Adrenal gland (tissue), 5 donors: ENCODE measurements at regions not wholly inside any gene's neighbourhood (a gene's known extent, or its start where the extent isn't known, plus 50 kb on each side); places are given as distances from the start of the nearest gene placed in this dataset.

ENCODE experiments used
- POLR2A ChIP-seq, 2 donors: fragments of 450-650 bp; IDR thresholded peaks; one replicate each; pipeline ENCODE4 v1.6.1; 2017; ENCODE audit warnings: antibody characterized with exemption in 2 of 2, mild to moderate bottlenecking in 2 of 2, moderate library complexity in 1 of 2
- TF ChIP-seq, protein P1 (sequence below), 6 experiments: fragments of 450-650 bp in 4 of 6; fragments of 200-600 bp in 2 of 6; sonication (generic) in 1 of 6; IDR thresholded peaks; 1 replicate in 5 of 6; 2 replicates in 1 of 6; pipeline versions ENCODE4 v1.5.1 to v1.8.0; 2016 to 2021; ENCODE audit warnings: antibody characterized with exemption in 6 of 6, mild to moderate bottlenecking in 2 of 6, moderate library complexity in 1 of 6
- donor health status: DM: no; HTN: no; CAD: no.

DNA sequence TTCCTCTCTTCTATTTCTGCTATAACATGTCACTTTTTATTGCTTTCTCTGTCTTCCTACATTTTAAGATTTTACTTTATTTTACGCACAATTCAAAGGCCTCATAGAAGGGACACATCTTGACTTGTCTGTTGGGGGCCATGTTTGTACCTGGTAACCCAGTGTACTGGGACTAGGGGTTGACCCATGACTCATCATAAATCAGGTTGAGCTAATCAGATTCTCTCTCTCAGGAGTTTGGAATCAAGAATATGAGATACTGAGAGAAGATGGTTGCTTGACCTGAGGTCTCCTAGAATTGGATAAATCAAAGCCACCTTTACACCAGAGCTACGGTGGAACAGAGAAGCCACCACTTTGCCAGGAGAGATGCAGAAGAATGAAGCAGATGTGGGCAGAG is 153.0 kb downstream of the UXS1 start:
- no peak for TF ChIP-seq POLR2A (IDR thresholded peaks at IDR 0.05)
- TF ChIP-seq, protein P1, sequence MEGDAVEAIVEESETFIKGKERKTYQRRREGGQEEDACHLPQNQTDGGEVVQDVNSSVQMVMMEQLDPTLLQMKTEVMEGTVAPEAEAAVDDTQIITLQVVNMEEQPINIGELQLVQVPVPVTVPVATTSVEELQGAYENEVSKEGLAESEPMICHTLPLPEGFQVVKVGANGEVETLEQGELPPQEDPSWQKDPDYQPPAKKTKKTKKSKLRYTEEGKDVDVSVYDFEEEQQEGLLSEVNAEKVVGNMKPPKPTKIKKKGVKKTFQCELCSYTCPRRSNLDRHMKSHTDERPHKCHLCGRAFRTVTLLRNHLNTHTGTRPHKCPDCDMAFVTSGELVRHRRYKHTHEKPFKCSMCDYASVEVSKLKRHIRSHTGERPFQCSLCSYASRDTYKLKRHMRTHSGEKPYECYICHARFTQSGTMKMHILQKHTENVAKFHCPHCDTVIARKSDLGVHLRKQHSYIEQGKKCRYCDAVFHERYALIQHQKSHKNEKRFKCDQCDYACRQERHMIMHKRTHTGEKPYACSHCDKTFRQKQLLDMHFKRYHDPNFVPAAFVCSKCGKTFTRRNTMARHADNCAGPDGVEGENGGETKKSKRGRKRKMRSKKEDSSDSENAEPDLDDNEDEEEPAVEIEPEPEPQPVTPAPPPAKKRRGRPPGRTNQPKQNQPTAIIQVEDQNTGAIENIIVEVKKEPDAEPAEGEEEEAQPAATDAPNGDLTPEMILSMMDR (IDR thresholded peaks at IDR 0.05) = no peak
